GM18517 (cell line): ENCODE measurements at regions not wholly inside any gene's neighbourhood (a gene's known extent, or its start where the extent isn't known, plus 50 kb on each side); places are given as distances from the start of the nearest gene placed in this dataset.
"Not testable (repeated sequence)": the region's sequence is repeated elsewhere in the genome, so short reads cannot be mapped to it uniquely, and the experiment has no call there.

Source experiments
- ATAC-seq: cut with Tn5 transposase; IDR thresholded peaks from one replicate; pipeline ENCODE4 v1.9.1; 2021; ENCODE audit warnings: mild to moderate bottlenecking, moderate library complexity; ENCODE audit not compliant: unreplicated experiment

GRCh38 chr16:7278636-7279035 is 54.0 kb upstream of the RBFOX1 start:
- no peak for ATAC-seq

GRCh38 chr16:7272567-7273158 is 60.0 kb upstream of the RBFOX1 start:
- no peak for ATAC-seq

- ATAC-seq: no peak
These were observed 61.2 kb upstream of the RBFOX1 start for GRCh38 chr16:7271486-7271885.

GRCh38 chr16:7270823-7271222 is 61.8 kb upstream of the RBFOX1 start:
- no peak for ATAC-seq

- ATAC-seq: no peak
These were observed 62.6 kb upstream of the RBFOX1 start for GRCh38 chr16:7270006-7270405.

- no peak for ATAC-seq
These were observed 64.5 kb upstream of the RBFOX1 start for GRCh38 chr16:7268182-7268581.

GRCh38 chr16:7257016-7257415 is 75.6 kb upstream of the RBFOX1 start:
- no peak for ATAC-seq

- ATAC-seq: no peak
These were observed 86.1 kb upstream of the RBFOX1 start for GRCh38 chr16:7246578-7246977.

- no peak for ATAC-seq
These were observed 93.1 kb upstream of the RBFOX1 start for GRCh38 chr16:7239547-7239946.

- ATAC-seq: no peak
These were observed 95.7 kb upstream of the RBFOX1 start for GRCh38 chr16:7236824-7237410.

GRCh38 chr16:7233975-7234374 is 98.7 kb upstream of the RBFOX1 start:
- no peak for ATAC-seq

- ATAC-seq: no peak
These were observed 100.9 kb upstream of the RBFOX1 start for GRCh38 chr16:7231762-7232161.

- ATAC-seq: not testable (repeated sequence)
These were observed 103.0 kb upstream of the RBFOX1 start for GRCh38 chr16:7229433-7230218.

GRCh38 chr16:7227229-7227721 is 105.4 kb upstream of the RBFOX1 start:
- no peak for ATAC-seq

GRCh38 chr16:7221157-7221556 is 111.5 kb upstream of the RBFOX1 start:
- ATAC-seq: no peak

- ATAC-seq: no peak
These were observed 113.7 kb upstream of the RBFOX1 start for GRCh38 chr16:7218936-7219335.

- no peak for ATAC-seq
These were observed 114.8 kb upstream of the RBFOX1 start for GRCh38 chr16:7217797-7218196.

- no peak for ATAC-seq
These were observed 115.9 kb upstream of the RBFOX1 start for GRCh38 chr16:7216719-7217118.

- ATAC-seq: no peak
These were observed 120.9 kb upstream of the RBFOX1 start for GRCh38 chr16:7211781-7212180.

- no peak for ATAC-seq
These were observed 123.0 kb upstream of the RBFOX1 start for GRCh38 chr16:7209598-7209997.

GRCh38 chr16:7206469-7206868 is 126.2 kb upstream of the RBFOX1 start:
- no peak for ATAC-seq

- ATAC-seq: no peak
These were observed 132.3 kb upstream of the RBFOX1 start for GRCh38 chr16:7200320-7200719.
